WTC11 (cell line): ENCODE measurements at regions not wholly inside any gene's neighbourhood (a gene's known extent, or its start where the extent isn't known, plus 50 kb on each side); places are given as distances from the start of the nearest gene placed in this dataset.

Experiments
- ATAC-seq: fragments of 200-7000 bp; cut with Tn5 transposase; 2 replicates; pipeline ENCODE4 v1.10.0; 2021; ENCODE audit warnings: mild to moderate bottlenecking, moderate library complexity
- CTCF ChIA-PET: fragments of 300-600 bp; sonication (Branson Sonifier 250); formaldehyde crosslinking; loops from one replicate; lab custom pipeline; 2021; ENCODE audit warnings: antibody characterized with exemption; lab: Charles Lee
- POLR2A ChIA-PET: fragments of 350-600 bp; sonication (Branson Sonifier 250); formaldehyde crosslinking; loops from one replicate; lab custom pipeline; 2021; ENCODE audit warnings: antibody characterized with exemption; lab: Charles Lee
- DNase-seq: peaks from one replicate; pipeline ENCODE4 v3.0.0; 2021; ENCODE audit warnings: low spot score
- H3K27ac Mint-ChIP-seq: 2 replicates; pipeline ENCODE4 v1.8.0; 2021; ENCODE audit warnings: mixed read lengths
- H3K27me3 Mint-ChIP-seq: 2 replicates; pipeline ENCODE4 v1.8.0; 2021; ENCODE audit warnings: low read depth, mild to moderate bottlenecking, moderate library complexity, mixed read lengths
- H3K36me3 Mint-ChIP-seq: 2 replicates; pipeline ENCODE4 v1.8.0; 2021; ENCODE audit warnings: mixed read lengths
- H3K4me1 Mint-ChIP-seq: 2 replicates; pipeline ENCODE4 v1.8.0; 2022; ENCODE audit warnings: mixed read lengths
- H3K4me3 Mint-ChIP-seq: 2 replicates; pipeline ENCODE4 v1.8.0; 2021; ENCODE audit warnings: mild to moderate bottlenecking, moderate library complexity, mixed read lengths
- H3K9me3 Mint-ChIP-seq: 2 replicates; pipeline ENCODE4 v1.8.0; 2021; ENCODE audit warnings: mixed read lengths
- ARID4B ChIP-seq: sonication (generic); formaldehyde crosslinking; IDR thresholded peaks from 2 replicates; pipeline ENCODE4 v1.8.0; 2023; ENCODE audit warnings: missing genetic modification reagents, mild to moderate bottlenecking, borderline replicate concordance
- ATF1 ChIP-seq: sonication (generic); formaldehyde crosslinking; IDR thresholded peaks from 2 replicates; pipeline ENCODE4 v1.8.1; 2023; ENCODE audit warnings: mild to moderate bottlenecking, moderate library complexity, missing genetic modification reagents
- ATF6 ChIP-seq: sonication (generic); formaldehyde crosslinking; IDR thresholded peaks from 2 replicates; pipeline ENCODE4 v1.8.1; 2023; ENCODE audit warnings: mild to moderate bottlenecking, missing genetic modification reagents
- CREM ChIP-seq: sonication (generic); formaldehyde crosslinking; IDR thresholded peaks from 2 replicates; pipeline ENCODE4 v1.8.1; 2022; ENCODE audit warnings: mild to moderate bottlenecking, missing genetic modification reagents, moderate library complexity
- CTCF ChIP-seq: fragments of 200-600 bp; IDR thresholded peaks from 2 replicates; pipeline ENCODE4 v1.8.0; 2022; ENCODE audit warnings: antibody characterized with exemption
- FOXK1 ChIP-seq: sonication (generic); formaldehyde crosslinking; IDR thresholded peaks from 2 replicates; pipeline ENCODE4 v1.8.0; 2022; ENCODE audit warnings: mild to moderate bottlenecking, moderate library complexity, missing genetic modification reagents
- GRHL2 ChIP-seq: fragments of 250-450 bp; sonication (Bioruptor Pico); IDR thresholded peaks from 2 replicates; pipeline ENCODE4 v1.8.0; 2022; ENCODE audit warnings: mild to moderate bottlenecking, moderate library complexity; ENCODE audit not compliant: insufficient replicate concordance, severe bottlenecking
- GTF2I ChIP-seq: fragments of 250-450 bp; sonication (Bioruptor Pico); conservative IDR thresholded peaks from 2 replicates; pipeline ENCODE4 v1.4.0; 2021; ENCODE audit warnings: mild to moderate bottlenecking
- IRF2 ChIP-seq: sonication (generic); formaldehyde crosslinking; IDR thresholded peaks from 2 replicates; pipeline ENCODE4 v1.8.0; 2022; ENCODE audit warnings: low read depth, missing genetic modification reagents, borderline replicate concordance
- JAZF1 ChIP-seq: fragments of 250-450 bp; sonication (Bioruptor Pico); IDR thresholded peaks from 2 replicates; pipeline ENCODE4 v1.9.0; 2021; ENCODE audit warnings: moderate library complexity, mild to moderate bottlenecking, inconsistent platforms
- NR3C1 ChIP-seq: sonication (generic); formaldehyde crosslinking; conservative IDR thresholded peaks from 2 replicates; pipeline ENCODE4 v1.8.1; 2023; ENCODE audit warnings: low read depth, mild to moderate bottlenecking, missing genetic modification reagents
- PREB ChIP-seq: sonication (generic); formaldehyde crosslinking; IDR thresholded peaks from 2 replicates; pipeline ENCODE4 v1.8.1; 2022; ENCODE audit warnings: mild to moderate bottlenecking, missing genetic modification reagents, moderate library complexity, borderline replicate concordance
- PRRX2 ChIP-seq: fragments of 250-450 bp; sonication (Bioruptor Pico); IDR thresholded peaks from 2 replicates; pipeline ENCODE4 v1.8.0; 2021; ENCODE audit warnings: mild to moderate bottlenecking
- RORB ChIP-seq: fragments of 250-450 bp; sonication (Bioruptor Pico); IDR thresholded peaks from 2 replicates; pipeline ENCODE4 v1.9.0; 2021; ENCODE audit warnings: mild to moderate bottlenecking
- TCF7 ChIP-seq: sonication (generic); formaldehyde crosslinking; IDR thresholded peaks from 2 replicates; pipeline ENCODE4 v1.8.0; 2022; ENCODE audit warnings: mild to moderate bottlenecking, low read depth, missing genetic modification reagents, moderate library complexity
- TEAD1 ChIP-seq: sonication (generic); formaldehyde crosslinking; IDR thresholded peaks from 2 replicates; pipeline ENCODE4 v1.8.0; 2022; ENCODE audit warnings: mild to moderate bottlenecking, missing genetic modification reagents
- USF2 ChIP-seq: sonication (generic); formaldehyde crosslinking; IDR thresholded peaks from 2 replicates; pipeline ENCODE4 v1.8.1; 2023; ENCODE audit warnings: mild to moderate bottlenecking, missing genetic modification reagents, moderate library complexity
- ZMAT4 ChIP-seq: fragments of 250-450 bp; sonication (Bioruptor Pico); IDR thresholded peaks from 2 replicates; pipeline ENCODE4 v1.9.0; 2021; ENCODE audit warnings: mild to moderate bottlenecking
- ZNF138 ChIP-seq: sonication (generic); formaldehyde crosslinking; conservative IDR thresholded peaks from 2 replicates; pipeline ENCODE4 v1.8.1; 2022; ENCODE audit warnings: mild to moderate bottlenecking, moderate library complexity, missing genetic modification reagents
- ZNF263 ChIP-seq: sonication (generic); formaldehyde crosslinking; IDR thresholded peaks from 2 replicates; pipeline ENCODE4 v1.8.1; 2022; ENCODE audit warnings: low read depth, mild to moderate bottlenecking, moderate library complexity, missing genetic modification reagents
- ZNF317 ChIP-seq: sonication (generic); formaldehyde crosslinking; IDR thresholded peaks from 2 replicates; pipeline ENCODE4 v1.8.1; 2023; ENCODE audit warnings: low read depth, mild to moderate bottlenecking, moderate library complexity, missing genetic modification reagents, borderline replicate concordance
- ZNF416 ChIP-seq: fragments of 250-450 bp; sonication (Bioruptor Pico); IDR thresholded peaks from 2 replicates; pipeline ENCODE4 v1.9.0; 2021; ENCODE audit warnings: mild to moderate bottlenecking, inconsistent platforms
- ZNF512 ChIP-seq: sonication (generic); formaldehyde crosslinking; IDR thresholded peaks from 2 replicates; pipeline ENCODE4 v1.8.1; 2022; ENCODE audit warnings: missing genetic modification reagents, borderline replicate concordance
- ZNF671 ChIP-seq: fragments of 250-450 bp; sonication (Bioruptor Pico); IDR thresholded peaks from 2 replicates; pipeline ENCODE4 v1.8.0; 2021; ENCODE audit warnings: mild to moderate bottlenecking

GRCh38 chr6:93703431-93703830, 284.1 kb upstream of the EPHA7 start:
- DNase-seq, result no peak

GRCh38 chr6:93701526-93701925, 282.2 kb upstream of the EPHA7 start:
- H3K4me3 Mint-ChIP-seq, result no peak overlapping the region
- ChIA-PET POLR2A (no interaction called here), CTCF (no interaction called here)
- ATAC-seq, result no peak
- no peak for DNase-seq
- no peaks in the 10 kb centered on the region for H3K4me1 Mint-ChIP-seq
- no peaks in the 10 kb centered on the region for H3K27me3 Mint-ChIP-seq
- peaks cover 15% of the 10 kb centered on the region for H3K9me3 Mint-ChIP-seq
- peaks cover 2% of the 10 kb centered on the region for H3K36me3 Mint-ChIP-seq
- no peak overlapping the region for H3K27ac Mint-ChIP-seq
- TF ChIP-seq ZNF317 (CRISPR knock-in tag), result no peak
- TF ChIP-seq IRF2 (CRISPR knock-in tag), result no peak
- no peak for TF ChIP-seq TEAD1
- no peak for TF ChIP-seq CTCF
- TF ChIP-seq CREM (CRISPR knock-in tag), result no peak
- no peak for TF ChIP-seq GTF2I (CRISPR knock-in tag)
- TF ChIP-seq PREB (CRISPR knock-in tag), result no peak
- no peak for TF ChIP-seq ATF6 (CRISPR knock-in tag)
- no peak for TF ChIP-seq USF2 (CRISPR knock-in tag)

More at GRCh38 chr6:93703431-93703830, 284.1 kb upstream of the EPHA7 start:
- peaks cover 7% of the 10 kb centered on the region for H3K27me3 Mint-ChIP-seq
- no peaks in the 10 kb centered on the region for H3K4me1 Mint-ChIP-seq
- ChIA-PET POLR2A (no interaction called here), CTCF (no interaction called here)
- peaks cover 34% of the 10 kb centered on the region for H3K9me3 Mint-ChIP-seq
- no peak overlapping the region for H3K4me3 Mint-ChIP-seq
- ATAC-seq, result no peak
- peaks cover 21% of the 10 kb centered on the region for H3K36me3 Mint-ChIP-seq
- no peak for TF ChIP-seq ZNF138
- TF ChIP-seq ZNF671 (CRISPR knock-in tag), result no peak
- no peak for TF ChIP-seq ZMAT4
- no peak for TF ChIP-seq ATF1 (CRISPR knock-in tag)
- no peak for TF ChIP-seq RORB (CRISPR knock-in tag)
- no peak for TF ChIP-seq ZNF416 (CRISPR knock-in tag)
- no peak for TF ChIP-seq NR3C1 (CRISPR knock-in tag)
- TF ChIP-seq ZNF263 (CRISPR knock-in tag), result no peak
- no peak for TF ChIP-seq PRRX2 (CRISPR knock-in tag)
- no peak for TF ChIP-seq FOXK1 (CRISPR knock-in tag)
- no peak for TF ChIP-seq TCF7 (CRISPR knock-in tag)
- no peak for TF ChIP-seq ARID4B (CRISPR knock-in tag)
- TF ChIP-seq ZNF512 (CRISPR knock-in tag), result no peak
- TF ChIP-seq GRHL2, result no peak
- TF ChIP-seq JAZF1 (CRISPR knock-in tag), result no peak
- TF ChIP-seq, all 79 proteins: peak for 0
- no peak overlapping the region for H3K27ac Mint-ChIP-seq
